ENCODE measurements at regions not wholly inside any gene's neighbourhood (a gene's known extent, or its start where the extent isn't known, plus 50 kb on each side); places are given as distances from the start of the nearest gene placed in this dataset.

GRCh38 chr4:173930329-173930967, 353.0 kb downstream of the FBXO8 start:
- no peak for DNase-seq (ENCODE audit: low read depth)

- no peak for DNase-seq (ENCODE audit: low read depth)
Observed at GRCh38 chr4:173929921-173930320, 353.5 kb downstream of the FBXO8 start.

- no peak for DNase-seq (ENCODE audit: low read depth)
Observed at GRCh38 chr4:173924561-173924960, 358.9 kb downstream of the FBXO8 start.

- DNase-seq (ENCODE audit: low read depth) = no peak
Observed at GRCh38 chr4:173919861-173920260, 363.6 kb downstream of the FBXO8 start.

GRCh38 chr4:173919196-173919595, 364.3 kb downstream of the FBXO8 start:
- DNase-seq (ENCODE audit: low read depth) = no peak

GRCh38 chr4:173917255-173917960, 366.1 kb downstream of the FBXO8 start:
- no peak for DNase-seq (ENCODE audit: low read depth)

- DNase-seq (ENCODE audit: low read depth) = no peak
Observed at GRCh38 chr4:173913496-173913895, 370.0 kb downstream of the FBXO8 start.

- no peak for DNase-seq (ENCODE audit: low read depth)
Observed at GRCh38 chr4:173912384-173912783, 371.1 kb downstream of the FBXO8 start.

GRCh38 chr4:173910891-173911290, 372.6 kb downstream of the FBXO8 start:
- DNase-seq (ENCODE audit: low read depth) = no peak

GRCh38 chr4:173909294-173909693, 374.2 kb downstream of the FBXO8 start:
- no peak for DNase-seq (ENCODE audit: low read depth)

GRCh38 chr4:173899813-173900212, 369.8 kb upstream of the HAND2 start:
- no peak for DNase-seq (ENCODE audit: low read depth)

- DNase-seq (ENCODE audit: low read depth) = no peak
Observed at GRCh38 chr4:173891072-173891471, 361.0 kb upstream of the HAND2 start.

- DNase-seq (ENCODE audit: low read depth) = no peak
Observed at GRCh38 chr4:173883821-173884220, 353.8 kb upstream of the HAND2 start.

GRCh38 chr4:173880897-173881296, 350.9 kb upstream of the HAND2 start:
- no peak for DNase-seq (ENCODE audit: low read depth)

- no peak for DNase-seq (ENCODE audit: low read depth)
Observed at GRCh38 chr4:173879509-173879908, 349.5 kb upstream of the HAND2 start.

- no peak for DNase-seq (ENCODE audit: low read depth)
Observed at GRCh38 chr4:173878701-173879100, 348.7 kb upstream of the HAND2 start.

GRCh38 chr4:173871643-173872042, 341.6 kb upstream of the HAND2 start:
- DNase-seq (ENCODE audit: low read depth) = no peak

GRCh38 chr4:173866322-173867026, 336.4 kb upstream of the HAND2 start:
- DNase-seq (ENCODE audit: low read depth) = no peak

- no peak for DNase-seq (ENCODE audit: low read depth)
Observed at GRCh38 chr4:173862754-173863153, 332.7 kb upstream of the HAND2 start.

- no peak for DNase-seq (ENCODE audit: low read depth)
Observed at GRCh38 chr4:173860094-173860493, 330.1 kb upstream of the HAND2 start.

- DNase-seq (ENCODE audit: low read depth) = no peak
Observed at GRCh38 chr4:173859091-173859713, 329.2 kb upstream of the HAND2 start.

GRCh38 chr4:173858471-173858870, 328.4 kb upstream of the HAND2 start:
- no peak for DNase-seq (ENCODE audit: low read depth)

GRCh38 chr4:173857828-173858227, 327.8 kb upstream of the HAND2 start:
- no peak for DNase-seq (ENCODE audit: low read depth)

Measured in forelimb muscle (tissue), 1 donor.